ENCODE measurements at regions not wholly inside any gene's neighbourhood (a gene's known extent, or its start where the extent isn't known, plus 50 kb on each side); places are given as distances from the start of the nearest gene placed in this dataset.

- DNase-seq (ENCODE audit: low spot score): no peak
Observed at GRCh38 chr6:23910420-23910819, 215.6 kb upstream of the NRSN1 start.

GRCh38 chr6:23927935-23928334 lies 198.1 kb upstream of the NRSN1 start:
- peak; percentile 30 for DNase-seq (ENCODE audit: low spot score)

GRCh38 chr6:23929201-23929600 lies 196.8 kb upstream of the NRSN1 start:
- no peak for DNase-seq (ENCODE audit: low spot score)

- peak; percentile 11 for DNase-seq (ENCODE audit: low spot score)
Observed at GRCh38 chr6:23940466-23940865, 185.5 kb upstream of the NRSN1 start.

GRCh38 chr6:23951691-23952090 lies 174.3 kb upstream of the NRSN1 start:
- DNase-seq (ENCODE audit: low spot score): no peak

- no peak for DNase-seq (ENCODE audit: low spot score)
Observed at GRCh38 chr6:23952245-23952644, 173.8 kb upstream of the NRSN1 start.

- DNase-seq (ENCODE audit: low spot score): no peak
Observed at GRCh38 chr6:23953976-23954375, 172.0 kb upstream of the NRSN1 start.

- no peak for DNase-seq (ENCODE audit: low spot score)
Observed at GRCh38 chr6:23957017-23957416, 169.0 kb upstream of the NRSN1 start.

- no peak for DNase-seq (ENCODE audit: low spot score)
Observed at GRCh38 chr6:23964865-23965264, 161.2 kb upstream of the NRSN1 start.

GRCh38 chr6:23969344-23969743 lies 156.7 kb upstream of the NRSN1 start:
- DNase-seq (ENCODE audit: low spot score): no peak

- DNase-seq (ENCODE audit: low spot score): no peak
Observed at GRCh38 chr6:23977706-23978105, 148.3 kb upstream of the NRSN1 start.

- DNase-seq (ENCODE audit: low spot score): peak; percentile 77
Observed at GRCh38 chr6:23980965-23981364, 145.1 kb upstream of the NRSN1 start.

GRCh38 chr6:23981923-23982322 lies 144.1 kb upstream of the NRSN1 start:
- no peak for DNase-seq (ENCODE audit: low spot score)

- no peak for DNase-seq (ENCODE audit: low spot score)
Observed at GRCh38 chr6:23983735-23984134, 142.3 kb upstream of the NRSN1 start.

GRCh38 chr6:23985015-23985414 lies 141.0 kb upstream of the NRSN1 start:
- no peak for DNase-seq (ENCODE audit: low spot score)

- DNase-seq (ENCODE audit: low spot score): no peak
Observed at GRCh38 chr6:23989885-23990533, 136.0 kb upstream of the NRSN1 start.

GRCh38 chr6:23994013-23994412 lies 132.0 kb upstream of the NRSN1 start:
- no peak for DNase-seq (ENCODE audit: low spot score)

- peak; percentile 58 for DNase-seq (ENCODE audit: low spot score)
Observed at GRCh38 chr6:24004062-24004461, 122.0 kb upstream of the NRSN1 start.

GRCh38 chr6:24004659-24005058 lies 121.4 kb upstream of the NRSN1 start:
- DNase-seq (ENCODE audit: low spot score): peak; percentile 2

GRCh38 chr6:24006254-24006653 lies 119.8 kb upstream of the NRSN1 start:
- DNase-seq (ENCODE audit: low spot score): no peak

- DNase-seq (ENCODE audit: low spot score): no peak
Observed at GRCh38 chr6:24009319-24009718, 116.7 kb upstream of the NRSN1 start.

GRCh38 chr6:24010133-24010532 lies 115.9 kb upstream of the NRSN1 start:
- DNase-seq (ENCODE audit: low spot score): no peak

- DNase-seq (ENCODE audit: low spot score): no peak
Observed at GRCh38 chr6:24016286-24016685, 109.7 kb upstream of the NRSN1 start.

- no peak for DNase-seq (ENCODE audit: low spot score)
Observed at GRCh38 chr6:24016857-24017256, 109.2 kb upstream of the NRSN1 start.

GRCh38 chr6:24019393-24019792 lies 106.6 kb upstream of the NRSN1 start:
- DNase-seq (ENCODE audit: low spot score): no peak

Data from kidney tubule cell (primary cell).